IMR-90 (cell line): ENCODE measurements at regions not wholly inside any gene's neighbourhood (a gene's known extent, or its start where the extent isn't known, plus 50 kb on each side); places are given as distances from the start of the nearest gene placed in this dataset.

Experiments
- ATAC-seq: fragments of 200-7000 bp; cut with Tn5 transposase; 2 replicates; pipeline ENCODE4 v1.9.1; 2020; ENCODE audit warnings: low read depth, mild to moderate bottlenecking, moderate library complexity
- BruUV-seq: library from RNA; stranded (reverse); fragments of 400-500 nt; replicated peaks from 2 replicates; lab custom pipeline; 2021; lab: Mats Ljungman, UMichigan
- CTCF ChIA-PET: fragments of 300-600 bp; formaldehyde crosslinking; extraction: SDS; loops from one replicate; lab custom pipeline; 2021; ENCODE audit warnings: antibody characterized with exemption; lab: Yijun Ruan, JAX
- POLR2A ChIA-PET: fragments of 300-600 bp; sonication (Branson Sonifier 250); formaldehyde crosslinking; loops from one replicate; lab custom pipeline; 2022; ENCODE audit warnings: antibody characterized with exemption; ENCODE audit not compliant: unreplicated experiment; lab: Charles Lee
- DNase-seq: peaks from one replicate; pipeline ENCODE4 v3.0.0; 2013
- H2AFZ ChIP-seq: replicated peaks from 2 replicates; pipeline ENCODE3; 2013; ENCODE audit warnings: low read length, mild to moderate bottlenecking; ENCODE audit not compliant: poor library complexity
- H2AK5ac ChIP-seq: 2 replicates; pipeline ENCODE4 v1.6.1; 2013; ENCODE audit warnings: low read depth, low read length, inconsistent platforms
- H2AK9ac ChIP-seq: replicated peaks from 2 replicates; pipeline ENCODE3; 2013; ENCODE audit warnings: mild to moderate bottlenecking, low read depth, low read length, moderate library complexity; ENCODE audit not compliant: poor library complexity
- H2BK120ac ChIP-seq: 2 replicates; pipeline ENCODE4 v1.6.1; 2013; ENCODE audit warnings: low read depth, low read length, inconsistent platforms
- H2BK15ac ChIP-seq: 3 replicates; pipeline ENCODE4 v1.6.1; 2013; ENCODE audit warnings: low read depth, low read length, inconsistent platforms
- H2BK20ac ChIP-seq: 2 replicates; pipeline ENCODE4 v1.6.1; 2013; ENCODE audit warnings: low read depth, mild to moderate bottlenecking, inconsistent platforms, low read length, moderate library complexity
- H2BK5ac ChIP-seq: 2 replicates; pipeline ENCODE4 v1.6.1; 2013; ENCODE audit warnings: mild to moderate bottlenecking, low read depth, low read length, inconsistent platforms; ENCODE audit not compliant: poor library complexity, severe bottlenecking
- H3K14ac ChIP-seq: replicated peaks from 2 replicates; pipeline ENCODE4 v1.6.1; 2013; ENCODE audit warnings: low read depth, low read length, inconsistent platforms
- H3K18ac ChIP-seq: 2 replicates; pipeline ENCODE4 v1.6.1; 2013; ENCODE audit warnings: low read depth, low read length, control low read depth
- H3K23ac ChIP-seq: 2 replicates; pipeline ENCODE4 v1.6.1; 2013; ENCODE audit warnings: low read depth, low read length, inconsistent platforms
- H3K27ac ChIP-seq: 2 replicates; pipeline ENCODE4 v1.5.1; 2013; ENCODE audit warnings: mild to moderate bottlenecking, control low read depth, low read length; ENCODE audit not compliant: insufficient read depth
- H3K27me3 ChIP-seq: 2 replicates; pipeline ENCODE4 v1.6.1; 2013; ENCODE audit warnings: low read length; ENCODE audit not compliant: control insufficient read depth, insufficient read depth
- H3K36me3 ChIP-seq: 2 replicates; pipeline ENCODE4 v1.6.1; 2013; ENCODE audit warnings: low read length, mixed read lengths; ENCODE audit not compliant: control insufficient read depth, insufficient read depth
- H3K4ac ChIP-seq: 2 replicates; pipeline ENCODE4 v1.6.1; 2013; ENCODE audit warnings: low read depth, low read length, inconsistent platforms
- H3K4me1 ChIP-seq: 2 replicates; pipeline ENCODE4 v1.6.1; 2013; ENCODE audit warnings: low read length, mixed read lengths; ENCODE audit not compliant: control insufficient read depth, insufficient read depth
- H3K4me2 ChIP-seq: 2 replicates; pipeline ENCODE4 v1.6.1; 2013; ENCODE audit warnings: low read depth, mild to moderate bottlenecking, control low read depth, low read length, moderate library complexity
- H3K4me3 ChIP-seq: 2 replicates; pipeline ENCODE4 v1.5.1; 2013; ENCODE audit warnings: low read depth, mild to moderate bottlenecking, control low read depth, low read length, moderate library complexity; ENCODE audit not compliant: insufficient read depth
- H3K56ac ChIP-seq: 2 replicates; pipeline ENCODE4 v1.6.1; 2013; ENCODE audit warnings: low read length, inconsistent platforms; ENCODE audit not compliant: insufficient read depth; ENCODE audit errors: extremely low read depth
- H3K79me1 ChIP-seq, 2 experiments: 2 replicates each; pipeline ENCODE4 v1.6.1; 2013; ENCODE audit warnings: low read length in 2 of 2, inconsistent platforms in 1 of 2, low read depth in 1 of 2
- H3K9ac ChIP-seq: 2 replicates; pipeline ENCODE4 v1.6.1; 2013; ENCODE audit warnings: low read depth, low read length, control low read depth
- H3K9me1 ChIP-seq: 2 replicates; pipeline ENCODE4 v1.6.1; 2013; ENCODE audit warnings: low read length, inconsistent platforms; ENCODE audit not compliant: insufficient read depth
- H3K9me3 ChIP-seq: 2 replicates; pipeline ENCODE4 v1.6.1; 2013; ENCODE audit warnings: low read length; ENCODE audit not compliant: control insufficient read depth, insufficient read depth
- H4K20me1 ChIP-seq: 2 replicates; pipeline ENCODE4 v1.6.1; 2013; ENCODE audit warnings: low read length, inconsistent platforms; ENCODE audit not compliant: insufficient read depth
- H4K5ac ChIP-seq: 2 replicates; pipeline ENCODE4 v1.6.1; 2013; ENCODE audit warnings: mild to moderate bottlenecking, low read depth, low read length, control low read depth
- H4K8ac ChIP-seq, 2 experiments: 2 replicates each; pipeline ENCODE4 v1.6.1; 2013; ENCODE audit warnings: low read depth in 2 of 2, low read length in 2 of 2, control low read depth in 1 of 2, inconsistent platforms in 1 of 2
- H4K91ac ChIP-seq: 2 replicates; pipeline ENCODE4 v1.6.1; 2013; ENCODE audit warnings: low read depth, low read length, inconsistent platforms; ENCODE audit not compliant: insufficient read depth
- BHLHE40 ChIP-seq: fragments of 150-350 bp; IDR thresholded peaks from 2 replicates; pipeline ENCODE4 v1.6.1; 2016; ENCODE audit warnings: mild to moderate bottlenecking, low read depth, low read length
- CEBPB ChIP-seq: IDR thresholded peaks from 2 replicates; pipeline ENCODE4 v1.6.1; 2012; ENCODE audit warnings: low read depth, low read length, improper control_type of control experiment
- CHD1 ChIP-seq: IDR thresholded peaks from 2 replicates; pipeline ENCODE4 v1.6.1; 2012; ENCODE audit warnings: low read depth, low read length, improper control_type of control experiment
- CTCF ChIP-seq: conservative IDR thresholded peaks from 2 replicates; pipeline ENCODE4 v1.5.1; 2012; ENCODE audit warnings: mild to moderate bottlenecking, low read depth, low read length, improper control_type of control experiment
- FOS ChIP-seq: fragments of 150-350 bp; IDR thresholded peaks from 2 replicates; pipeline ENCODE4 v1.6.1; 2016; ENCODE audit warnings: low read depth, low read length
- MAFK ChIP-seq: IDR thresholded peaks from 2 replicates; pipeline ENCODE4 v1.6.1; 2012; ENCODE audit warnings: low read depth, low read length, improper control_type of control experiment
- MAZ ChIP-seq: IDR thresholded peaks from 2 replicates; pipeline ENCODE4 v1.6.1; 2012; ENCODE audit warnings: low read depth, mild to moderate bottlenecking, low read length, improper control_type of control experiment, moderate library complexity, borderline replicate concordance
- MXI1 ChIP-seq: IDR thresholded peaks from 2 replicates; pipeline ENCODE4 v1.6.1; 2012; ENCODE audit warnings: low read depth, mild to moderate bottlenecking, low read length, moderate library complexity, borderline replicate concordance
- NFE2L2 ChIP-seq: fragments of 150-350 bp; IDR thresholded peaks from 2 replicates; pipeline ENCODE4 v1.6.1; 2016; ENCODE audit warnings: low read depth, mild to moderate bottlenecking, low read length
- POLR2A ChIP-seq: IDR thresholded peaks from 2 replicates; pipeline ENCODE4 v1.6.1; 2012; ENCODE audit warnings: mild to moderate bottlenecking, low read depth, low read length
- RAD21 ChIP-seq: IDR thresholded peaks from 2 replicates; pipeline ENCODE4 v1.6.1; 2012; ENCODE audit warnings: low read length, improper control_type of control experiment
- RCOR1 ChIP-seq: IDR thresholded peaks from 2 replicates; pipeline ENCODE4 v1.6.1; 2012; ENCODE audit warnings: mild to moderate bottlenecking, low read length, improper control_type of control experiment; ENCODE audit not compliant: insufficient replicate concordance
- RFX5 ChIP-seq: IDR thresholded peaks from 2 replicates; pipeline ENCODE4 v1.8.0; 2012; ENCODE audit warnings: low read depth, mild to moderate bottlenecking, low read length, moderate library complexity
- SMC3 ChIP-seq: fragments of 150-350 bp; IDR thresholded peaks from 2 replicates; pipeline ENCODE4 v1.6.1; 2016; ENCODE audit warnings: low read depth, mild to moderate bottlenecking, antibody characterized with exemption, low read length, moderate library complexity
- dilution Hi-C: fragments of 300-500 bp; cut with HindIII; formaldehyde crosslinking; loops from one replicate; pipeline ENCODE4 v1.14.3; 2018; ENCODE audit warnings: low sequenced_read_pairs; ENCODE audit not compliant: unreplicated experiment
- in situ Hi-C: fragments of 300-500 bp; cut with MboI; formaldehyde crosslinking; loops from 3 replicates; pipeline ENCODE4 v1.14.3; 2019; ENCODE audit warnings: low sequenced_read_pairs, inconsistent platforms, mixed read lengths
- intact Hi-C: fragments of 100-400 bp; cut with micrococcal nuclease; formaldehyde crosslinking; loops from 2 replicates; pipeline ENCODE4 v1.10.0; 2022
- TF ChIP-seq, protein P1 (sequence below): fragments of 150-350 bp; IDR thresholded peaks from 2 replicates; pipeline ENCODE4 v1.6.1; 2016; ENCODE audit warnings: low read depth, mild to moderate bottlenecking, low read length, moderate library complexity, borderline replicate concordance
- TF ChIP-seq, protein P2 (sequence below): fragments of 150-350 bp; IDR thresholded peaks from 2 replicates; pipeline ENCODE4 v1.6.1; 2017; ENCODE audit warnings: mild to moderate bottlenecking, antibody characterized with exemption, low read length, low read depth

GRCh38 chr3:104275199-104275598 is 1091.5 kb upstream of the ALCAM start:
- H2AFZ ChIP-seq, result no peak overlapping the region
- H3K9ac ChIP-seq, result no peak overlapping the region
- in situ Hi-C loops (loop anchor here (10.0 kb wide), 2 partner anchors 1090 to 1240 kb away; partner anchors contain the start of gene ALCAM), dilution Hi-C loops (no loop called here), intact Hi-C loops (loop anchor here (10.0 kb wide), 2 partner anchors 290 to 1390 kb away; no protein-coding TSS in a partner anchor)
- no peak for ATAC-seq
- no peak overlapping the region for H3K4me2 ChIP-seq
- H3K4me1 ChIP-seq, result peaks cover 2% of the 10 kb centered on the region; the same call in 1 of the 2 replicates
- H3K23ac ChIP-seq, result no peak overlapping the region
- H3K27ac ChIP-seq, result no peak overlapping the region
- no peaks in the 10 kb centered on the region for H4K20me1 ChIP-seq
- no peaks in the 10 kb centered on the region for H3K79me1 ChIP-seq
- H4K91ac ChIP-seq, result no peak overlapping the region
- no peak overlapping the region for H3K56ac ChIP-seq
- H3K14ac ChIP-seq, result no peak overlapping the region
- no peaks in the 10 kb centered on the region for H3K27me3 ChIP-seq
- no peak for DNase-seq
- no peak overlapping the region for H2BK120ac ChIP-seq
- no peak overlapping the region for H4K8ac ChIP-seq
- H2BK5ac ChIP-seq, result no peak overlapping the region
- H3K9me3 ChIP-seq, result 0 out of 2 replicates have a peak, but pooled peaks cover 2% of the 10 kb centered on the region
- H3K18ac ChIP-seq, result no peak overlapping the region
- no peak overlapping the region for H4K5ac ChIP-seq
- H3K4me3 ChIP-seq, result no peak overlapping the region
- H3K4ac ChIP-seq, result no peak overlapping the region
- ChIA-PET POLR2A (no interaction called here), CTCF (no interaction called here)
- no peak overlapping the region for H2BK15ac ChIP-seq
- H2AK5ac ChIP-seq, result no peak overlapping the region
- H2AK9ac ChIP-seq, result no peak overlapping the region
- H3K9me1 ChIP-seq, result no peaks in the 10 kb centered on the region
- no TSS peak for BruUV-seq
- no peak for TF ChIP-seq RFX5
- TF ChIP-seq, protein P1, sequence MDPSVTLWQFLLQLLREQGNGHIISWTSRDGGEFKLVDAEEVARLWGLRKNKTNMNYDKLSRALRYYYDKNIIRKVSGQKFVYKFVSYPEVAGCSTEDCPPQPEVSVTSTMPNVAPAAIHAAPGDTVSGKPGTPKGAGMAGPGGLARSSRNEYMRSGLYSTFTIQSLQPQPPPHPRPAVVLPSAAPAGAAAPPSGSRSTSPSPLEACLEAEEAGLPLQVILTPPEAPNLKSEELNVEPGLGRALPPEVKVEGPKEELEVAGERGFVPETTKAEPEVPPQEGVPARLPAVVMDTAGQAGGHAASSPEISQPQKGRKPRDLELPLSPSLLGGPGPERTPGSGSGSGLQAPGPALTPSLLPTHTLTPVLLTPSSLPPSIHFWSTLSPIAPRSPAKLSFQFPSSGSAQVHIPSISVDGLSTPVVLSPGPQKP, result no peak
- no peak for TF ChIP-seq MAZ
- no peak for TF ChIP-seq CTCF
- TF ChIP-seq, protein P2, sequence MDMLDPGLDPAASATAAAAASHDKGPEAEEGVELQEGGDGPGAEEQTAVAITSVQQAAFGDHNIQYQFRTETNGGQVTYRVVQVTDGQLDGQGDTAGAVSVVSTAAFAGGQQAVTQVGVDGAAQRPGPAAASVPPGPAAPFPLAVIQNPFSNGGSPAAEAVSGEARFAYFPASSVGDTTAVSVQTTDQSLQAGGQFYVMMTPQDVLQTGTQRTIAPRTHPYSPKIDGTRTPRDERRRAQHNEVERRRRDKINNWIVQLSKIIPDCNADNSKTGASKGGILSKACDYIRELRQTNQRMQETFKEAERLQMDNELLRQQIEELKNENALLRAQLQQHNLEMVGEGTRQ, result no peak
- no peak for TF ChIP-seq CEBPB
- TF ChIP-seq FOS, result no peak
- TF ChIP-seq NFE2L2, result no peak
- no peak for TF ChIP-seq RAD21
- TF ChIP-seq POLR2A, result no peak
- TF ChIP-seq SMC3, result no peak
- no peak for TF ChIP-seq RCOR1
- no peak for TF ChIP-seq MXI1
- no peak for TF ChIP-seq MAFK
- no peak for TF ChIP-seq BHLHE40
- TF ChIP-seq CHD1, result no peak
- no peak overlapping the region for H2BK20ac ChIP-seq
- no peaks in the 10 kb centered on the region for H3K36me3 ChIP-seq
